Loucy (cell line): ENCODE measurements at regions not wholly inside any gene's neighbourhood (a gene's known extent, or its start where the extent isn't known, plus 50 kb on each side); places are given as distances from the start of the nearest gene placed in this dataset.

Experiments
- H2AFZ ChIP-seq: fragments of 200-600 bp; sonication (generic); 2 replicates; pipeline ENCODE4 v1.6.0; 2016; ENCODE audit warnings: antibody characterized with exemption, mild to moderate bottlenecking, low read length, moderate library complexity
- H3F3A ChIP-seq: fragments of 200-600 bp; 2 replicates; pipeline ENCODE4 v1.6.0; 2016; ENCODE audit warnings: antibody characterized with exemption, low read depth, mild to moderate bottlenecking
- H3K27me3 ChIP-seq: fragments of 200-600 bp; sonication (generic); 2 replicates; pipeline ENCODE4 v1.6.1; 2014; ENCODE audit warnings: low read length, mild to moderate bottlenecking; ENCODE audit not compliant: insufficient read depth, poor library complexity, severe bottlenecking
- H3K36me3 ChIP-seq: fragments of 200-600 bp; sonication (generic); 2 replicates; pipeline ENCODE4 v1.6.1; 2016; ENCODE audit warnings: low read length; ENCODE audit not compliant: insufficient read depth
- H3K4me1 ChIP-seq: fragments of 200-600 bp; sonication (generic); 2 replicates; pipeline ENCODE4 v1.5.1; 2014; ENCODE audit warnings: low read length, mild to moderate bottlenecking; ENCODE audit not compliant: insufficient read depth, poor library complexity, severe bottlenecking
- H3K4me2 ChIP-seq: fragments of 200-600 bp; sonication (generic); 2 replicates; pipeline ENCODE4 v1.6.0; 2014; ENCODE audit warnings: antibody characterized with exemption, low read length, low read depth, mild to moderate bottlenecking; ENCODE audit not compliant: poor library complexity, severe bottlenecking
- H3K4me3 ChIP-seq: fragments of 200-600 bp; sonication (generic); 2 replicates; pipeline ENCODE4 v1.5.1; 2014; ENCODE audit warnings: low read length, mild to moderate bottlenecking, mixed read lengths; ENCODE audit not compliant: poor library complexity, severe bottlenecking
- H3K79me2 ChIP-seq: fragments of 200-600 bp; sonication (generic); 2 replicates; pipeline ENCODE4 v1.6.1; 2014; ENCODE audit warnings: low read length; ENCODE audit not compliant: insufficient read depth
- H3K9ac ChIP-seq: fragments of 200-600 bp; sonication (generic); 2 replicates; pipeline ENCODE4 v1.6.0; 2014; ENCODE audit warnings: mild to moderate bottlenecking, low read depth, low read length, moderate library complexity; ENCODE audit not compliant: poor library complexity, severe bottlenecking
- H3K9me2 ChIP-seq: fragments of 200-600 bp; sonication (generic); replicated peaks from 2 replicates; pipeline ENCODE4 v1.6.1; 2016; ENCODE audit warnings: low read depth, low read length, mixed read lengths
- H3K9me3 ChIP-seq: fragments of 200-600 bp; sonication (generic); 2 replicates; pipeline ENCODE4 v1.6.1; 2014; ENCODE audit warnings: mild to moderate bottlenecking, antibody characterized with exemption, low read length, low read depth; ENCODE audit not compliant: insufficient read depth
- H4K20me1 ChIP-seq: fragments of 200-600 bp; sonication (generic); 2 replicates; pipeline ENCODE4 v1.6.0; 2014; ENCODE audit warnings: antibody characterized with exemption, low read length, mild to moderate bottlenecking; ENCODE audit not compliant: insufficient read depth, poor library complexity, severe bottlenecking
- CTCF ChIP-seq: fragments of 200-600 bp; sonication (generic); conservative IDR thresholded peaks from 2 replicates; pipeline ENCODE4 v1.5.1; 2014; ENCODE audit warnings: mild to moderate bottlenecking, antibody characterized with exemption, low read length
- EZH2phosphoT487 ChIP-seq: fragments of 200-600 bp; IDR thresholded peaks from 2 replicates; pipeline ENCODE4 v1.6.1; 2018; ENCODE audit warnings: antibody characterized with exemption, mild to moderate bottlenecking, moderate library complexity, borderline replicate concordance

GRCh38 chr6:88376768-88377387, 210.7 kb upstream of the CNR1 start:
- no peak overlapping the region for H3K4me2 ChIP-seq
- TF ChIP-seq EZH2phosphoT487: no peak
- no peak for TF ChIP-seq CTCF
- no peak overlapping the region for H2AFZ ChIP-seq

GRCh38 chr6:88376197-88376596, 210.1 kb upstream of the CNR1 start:
- Histone ChIP-seq H3K36me3 (no peaks in the 10 kb centered on the region), H3K4me1 (no peaks in the 10 kb centered on the region), H3F3A (no peaks in the 10 kb centered on the region), H4K20me1 (no peaks in the 10 kb centered on the region), H3K4me2 (no peak overlapping the region), H3K9me3 (no peaks in the 10 kb centered on the region), H3K9me2 (no peaks in the 10 kb centered on the region), H3K27me3 (no peaks in the 10 kb centered on the region), H3K9ac (no peak overlapping the region), H2AFZ (no peak overlapping the region), H3K4me3 (no peak overlapping the region), H3K79me2 (no peaks in the 10 kb centered on the region)
- TF ChIP-seq CTCF (no peak), EZH2phosphoT487 (no peak)

More at GRCh38 chr6:88376768-88377387, 210.7 kb upstream of the CNR1 start:
- Histone ChIP-seq H3K27me3 (no peaks in the 10 kb centered on the region), H3K79me2 (no peaks in the 10 kb centered on the region), H3K4me1 (no peaks in the 10 kb centered on the region), H3K9me2 (no peaks in the 10 kb centered on the region), H3F3A (no peaks in the 10 kb centered on the region), H3K9me3 (no peaks in the 10 kb centered on the region), H3K9ac (no peak overlapping the region), H3K4me3 (no peak overlapping the region), H4K20me1 (no peaks in the 10 kb centered on the region), H3K36me3 (no peaks in the 10 kb centered on the region)

- Histone ChIP-seq H3F3A (no peaks in the 10 kb centered on the region), H3K9me2 (no peaks in the 10 kb centered on the region), H3K79me2 (no peaks in the 10 kb centered on the region), H3K4me2 (no peak overlapping the region), H3K9ac (no peak overlapping the region), H3K9me3 (no peaks in the 10 kb centered on the region), H4K20me1 (no peaks in the 10 kb centered on the region), H3K36me3 (no peaks in the 10 kb centered on the region), H3K4me3 (no peak overlapping the region), H3K27me3 (no peaks in the 10 kb centered on the region), H3K4me1 (no peaks in the 10 kb centered on the region), H2AFZ (no peak overlapping the region)
- no peak for TF ChIP-seq EZH2phosphoT487
- TF ChIP-seq CTCF: no peak
Measured at GRCh38 chr6:88374553-88374952, 208.4 kb upstream of the CNR1 start.
